NT2/D1 (cell line): ENCODE measurements at regions not wholly inside any gene's neighbourhood (a gene's known extent, or its start where the extent isn't known, plus 50 kb on each side); places are given as distances from the start of the nearest gene placed in this dataset.

ENCODE experiments used
- SUZ12 ChIP-seq: IDR thresholded peaks from 2 replicates; pipeline ENCODE4 v1.6.1; 2011; ENCODE audit not compliant: insufficient read length, insufficient read depth; ENCODE audit errors: extremely low read depth
- YY1 ChIP-seq: IDR thresholded peaks from 2 replicates; pipeline ENCODE4 v1.6.1; 2011; ENCODE audit not compliant: insufficient read length, insufficient read depth
- ZNF274 ChIP-seq: IDR thresholded peaks from 2 replicates; pipeline ENCODE4 v1.6.1; 2011; ENCODE audit warnings: mild to moderate bottlenecking, low read depth, low read length

DNA sequence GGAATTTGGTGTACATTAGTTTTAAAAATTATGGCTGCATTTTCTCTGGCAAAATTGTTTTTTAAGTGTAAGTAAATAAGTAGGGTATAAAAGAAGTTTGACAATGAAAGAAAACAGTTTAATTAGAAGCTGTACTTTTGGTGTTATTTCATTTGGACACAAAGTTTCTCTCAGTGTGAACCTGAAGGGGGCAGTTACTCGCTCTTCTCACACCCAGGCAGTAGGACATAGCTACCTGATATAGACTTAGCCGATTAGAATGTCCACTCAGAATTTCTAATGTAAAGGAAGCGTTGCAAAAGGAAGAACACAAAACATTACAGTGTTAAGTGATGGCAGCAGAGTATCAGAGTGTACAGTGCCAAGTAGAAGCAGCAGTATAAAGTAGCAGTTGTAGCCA is 311.9 kb upstream of the TECRL start:
- TF ChIP-seq YY1 (no peak), ZNF274 (no peak), SUZ12 (no peak)
